HepG2 (cell line): ENCODE measurements at regions not wholly inside any gene's neighbourhood (a gene's known extent, or its start where the extent isn't known, plus 50 kb on each side); places are given as distances from the start of the nearest gene placed in this dataset.
"Not testable (repeated sequence)": the region's sequence is repeated elsewhere in the genome, so short reads cannot be mapped to it uniquely, and the experiment has no call there.

Experiments used
- ATAC-seq: fragments of 200-7000 bp; cut with Tn5 transposase; 3 replicates; pipeline ENCODE4 v1.9.1; 2020; ENCODE audit warnings: mild to moderate bottlenecking, moderate library complexity
- BruUV-seq: library from RNA; stranded (reverse); fragments of 400-500 nt; replicated peaks from 2 replicates; lab custom pipeline; 2021; lab: Mats Ljungman, UMichigan
- CTCF ChIA-PET: fragments of 300-600 bp; formaldehyde crosslinking; extraction: SDS; loops from one replicate; lab custom pipeline; 2021; ENCODE audit warnings: low total read pairs, inconsistent platforms, low intra/inter-chr PET ratio; lab: Yijun Ruan, JAX
- POLR2A ChIA-PET: fragments of 350-600 bp; sonication (Branson Sonifier 250); formaldehyde crosslinking; loops from one replicate; lab custom pipeline; 2020; ENCODE audit warnings: antibody characterized with exemption, inconsistent platforms; lab: Yijun Ruan, JAX
- DNase-seq: peaks from one replicate; pipeline ENCODE4 v3.0.0-alpha.2; 2015; ENCODE audit warnings: low spot score
- FAIRE-seq: peaks from 3 replicates; lab custom pipeline; 2011; peaks lifted over from hg19 to GRCh38; lab: Jason Lieb, UNC
- H2AFZ ChIP-seq: one replicate; pipeline ENCODE4 v1.6.1; 2011; ENCODE audit warnings: low read length, inconsistent platforms
- H3K27ac ChIP-seq: fragments of 300-600 bp; 3 replicates; pipeline ENCODE4 v1.8.0; 2011; ENCODE audit warnings: mixed run types, mild to moderate bottlenecking, mixed read lengths, low read length, inconsistent platforms; ENCODE audit not compliant: insufficient read depth; ENCODE audit errors: extremely low read length
- H3K27me3 ChIP-seq, 2 experiments: fragments of 200-600 bp in 1 of 2; 2 replicates in 1 of 2; 3 replicates in 1 of 2; pipeline versions ENCODE4 v1.6.0 to v1.8.0; 2011; ENCODE audit warnings: low read length in 2 of 2, mild to moderate bottlenecking in 2 of 2, moderate library complexity in 2 of 2, inconsistent platforms in 1 of 2; ENCODE audit not compliant: insufficient read depth in 2 of 2, control insufficient read depth in 1 of 2
- H3K36me3 ChIP-seq, 2 experiments: fragments of 200-600 bp in 1 of 2; replicated peaks in 1 of 2; 2 replicates in 1 of 2; 3 replicates in 1 of 2; pipeline versions ENCODE4 v1.5.1 to v1.8.0; 2011; ENCODE audit warnings: low read length in 2 of 2, inconsistent platforms in 1 of 2; ENCODE audit not compliant: insufficient read depth in 2 of 2, control insufficient read depth in 1 of 2
- H3K4me1 ChIP-seq: 2 replicates; pipeline ENCODE4 v1.5.1; 2012; ENCODE audit warnings: low read length, inconsistent platforms; ENCODE audit not compliant: insufficient read depth
- H3K4me2 ChIP-seq: 2 replicates; pipeline ENCODE4 v1.6.0; 2011; ENCODE audit warnings: low read depth, low read length, inconsistent platforms
- H3K4me3 ChIP-seq, 3 experiments: fragments of 200-600 bp in 1 of 3; sonication (generic), shearing (Covaris generic) in 1 of 3; replicated peaks in 1 of 3; 2 replicates each; pipeline ENCODE4 v1.5.1; 2011 to 2016; ENCODE audit warnings: low read length in 3 of 3, inconsistent platforms in 2 of 3, low read depth in 2 of 3, mild to moderate bottlenecking in 2 of 3, control low read depth in 1 of 3, mixed read lengths in 1 of 3; ENCODE audit not compliant: insufficient read depth in 1 of 3
- H3K79me2 ChIP-seq: one replicate; pipeline ENCODE4 v1.6.1; 2011; ENCODE audit warnings: low read length, inconsistent platforms; ENCODE audit not compliant: insufficient read depth
- H3K9ac ChIP-seq: 2 replicates; pipeline ENCODE4 v1.6.0; 2011; ENCODE audit warnings: mild to moderate bottlenecking, low read depth, low read length, inconsistent platforms; ENCODE audit not compliant: insufficient read depth
- H3K9me3 ChIP-seq: 2 replicates; pipeline ENCODE4 v1.5.1; 2012; ENCODE audit warnings: mild to moderate bottlenecking, low read length
- H4K20me1 ChIP-seq: 2 replicates; pipeline ENCODE4 v1.6.0; 2011; ENCODE audit warnings: inconsistent platforms, mild to moderate bottlenecking, low read length, moderate library complexity; ENCODE audit not compliant: insufficient read depth
- WGBS: methylation state at CpG from one replicate; pipeline ENCODE4 v1.1.6; 2017; ENCODE audit warnings: low lambda C conversion rate; 5-methylcytosine and 5-hydroxymethylcytosine counted together
- in situ Hi-C: cut with HindIII; loops from 2 replicates; pipeline ENCODE4 v1.10.0; 2017; ENCODE audit warnings: low pct_unique_long_range_greater_than_20kb; ENCODE audit not compliant: extremely low pct_ligation_motif_present
- intact Hi-C: fragments of 100-400 bp; cut with micrococcal nuclease; formaldehyde crosslinking; loops from one replicate; pipeline ENCODE4 v1.10.0; 2022; ENCODE audit not compliant: unreplicated experiment

GRCh38 chr15:84477550-84477949 lies 123.3 kb upstream of the ZSCAN2 start:
- H3K9me3 ChIP-seq, CTCF ChIA-PET, H3K27me3 ChIP-seq, H3K4me1 ChIP-seq, POLR2A ChIA-PET, H3K4me2 ChIP-seq, H3K79me2 ChIP-seq, H3K27ac ChIP-seq, intact Hi-C loops, in situ Hi-C loops, H3K36me3 ChIP-seq, H2AFZ ChIP-seq, H4K20me1 ChIP-seq, FAIRE-seq, H3K9ac ChIP-seq, H3K4me3 ChIP-seq, DNase-seq, BruUV-seq: not testable (repeated sequence)
- peak; percentile 95 for ATAC-seq
- no CpG with 5 or more reads among the region's 8 CpGs for WGBS

GRCh38 chr15:84480174-84480681 lies 120.6 kb upstream of the ZSCAN2 start:
- H3K27ac ChIP-seq, in situ Hi-C loops, H4K20me1 ChIP-seq, FAIRE-seq, H3K9me3 ChIP-seq, H3K27me3 ChIP-seq, H3K79me2 ChIP-seq, H3K36me3 ChIP-seq, BruUV-seq, H3K4me1 ChIP-seq, H3K4me2 ChIP-seq, POLR2A ChIA-PET, CTCF ChIA-PET, DNase-seq, H3K9ac ChIP-seq, H2AFZ ChIP-seq, H3K4me3 ChIP-seq, intact Hi-C loops: not testable (repeated sequence)
- no CpG with 5 or more reads among the region's 7 CpGs for WGBS
- ATAC-seq = peak; percentile 22

- not testable (repeated sequence) for H3K4me3 ChIP-seq
Observed at GRCh38 chr15:84483859-84484258, 117.0 kb upstream of the ZSCAN2 start.

More at GRCh38 chr15:84483859-84484258, 117.0 kb upstream of the ZSCAN2 start:
- ATAC-seq, DNase-seq, POLR2A ChIA-PET, H3K4me2 ChIP-seq, H4K20me1 ChIP-seq, CTCF ChIA-PET, H2AFZ ChIP-seq, H3K36me3 ChIP-seq, H3K9me3 ChIP-seq, H3K9ac ChIP-seq, H3K27me3 ChIP-seq, in situ Hi-C loops, H3K79me2 ChIP-seq, H3K4me1 ChIP-seq, H3K27ac ChIP-seq, BruUV-seq, intact Hi-C loops, FAIRE-seq: not testable (repeated sequence)
- WGBS = no CpG with 5 or more reads among the region's 9 CpGs
